ENCODE measurements at regions not wholly inside any gene's neighbourhood (a gene's known extent, or its start where the extent isn't known, plus 50 kb on each side); places are given as distances from the start of the nearest gene placed in this dataset.
A peak's percentile ranks its signal among the peaks of the same experiment; 100 is the strongest.

DNA sequence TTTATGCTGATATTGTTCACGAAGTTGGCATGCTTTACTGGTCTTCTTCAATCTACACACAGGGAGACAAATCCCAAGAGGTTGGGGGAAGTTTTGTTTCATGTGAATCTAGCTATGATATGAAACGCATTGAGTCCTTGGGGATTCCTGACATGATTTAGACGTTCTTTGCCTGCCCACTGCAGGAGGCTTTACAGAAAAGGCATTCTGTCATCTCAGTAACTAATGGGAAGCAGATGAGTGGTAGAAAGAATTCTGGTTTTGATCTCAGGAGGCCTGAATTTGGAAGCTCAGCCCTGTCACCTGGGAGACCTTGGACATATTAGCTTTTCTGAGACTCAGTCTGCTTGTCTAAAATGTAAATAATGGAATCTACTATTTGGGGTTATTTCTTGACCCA lies 383.0 kb upstream of the NFIA start:
- H3K9me3 ChIP-seq (ENCODE audit: low read depth), result no peaks in the 10 kb centered on the region
- no peaks in the 10 kb centered on the region for H3K27me3 ChIP-seq
- no peak overlapping the region for H3K27ac ChIP-seq
- H3K36me3 ChIP-seq, result no peaks in the 10 kb centered on the region
- H3K4me1 ChIP-seq (ENCODE audit: low read depth), result no peaks in the 10 kb centered on the region
- no peak overlapping the region for H3K4me3 ChIP-seq
- TF ChIP-seq CTCF (IDR thresholded peaks at IDR 0.05; ENCODE audit: low read depth, low read length), result no peak
- DNase-seq (ENCODE audit: low read depth in 1 of 2, low spot score in 1 of 2), result peak in 1 of 2 donors; percentile 8

GRCh38 chr1:60697204-60697994 lies 385.0 kb upstream of the NFIA start:
- Histone ChIP-seq H3K4me3 (no peak overlapping the region), H3K27ac (no peak overlapping the region), H3K27me3 (no peaks in the 10 kb centered on the region), H3K9me3 (ENCODE audit: low read depth) (no peaks in the 10 kb centered on the region), H3K36me3 (no peaks in the 10 kb centered on the region), H3K4me1 (ENCODE audit: low read depth) (no peaks in the 10 kb centered on the region)
- DNase-seq (ENCODE audit: low read depth in 1 of 2, low spot score in 1 of 2), result peak in 1 of 2 donors; percentile 9
- TF ChIP-seq CTCF (IDR thresholded peaks at IDR 0.05; ENCODE audit: low read depth, low read length), result no peak

- Histone ChIP-seq H3K4me1 (ENCODE audit: low read depth) (no peaks in the 10 kb centered on the region), H3K4me3 (no peak overlapping the region), H3K27me3 (no peaks in the 10 kb centered on the region), H3K9me3 (ENCODE audit: low read depth) (no peaks in the 10 kb centered on the region), H3K36me3 (no peaks in the 10 kb centered on the region), H3K27ac (no peak overlapping the region)
- no peak for TF ChIP-seq CTCF (IDR thresholded peaks at IDR 0.05; ENCODE audit: low read depth, low read length)
- DNase-seq (ENCODE audit: low read depth in 1 of 2, low spot score in 1 of 2), result no peak
These were observed 385.8 kb upstream of the NFIA start for GRCh38 chr1:60696512-60696911.

DNA sequence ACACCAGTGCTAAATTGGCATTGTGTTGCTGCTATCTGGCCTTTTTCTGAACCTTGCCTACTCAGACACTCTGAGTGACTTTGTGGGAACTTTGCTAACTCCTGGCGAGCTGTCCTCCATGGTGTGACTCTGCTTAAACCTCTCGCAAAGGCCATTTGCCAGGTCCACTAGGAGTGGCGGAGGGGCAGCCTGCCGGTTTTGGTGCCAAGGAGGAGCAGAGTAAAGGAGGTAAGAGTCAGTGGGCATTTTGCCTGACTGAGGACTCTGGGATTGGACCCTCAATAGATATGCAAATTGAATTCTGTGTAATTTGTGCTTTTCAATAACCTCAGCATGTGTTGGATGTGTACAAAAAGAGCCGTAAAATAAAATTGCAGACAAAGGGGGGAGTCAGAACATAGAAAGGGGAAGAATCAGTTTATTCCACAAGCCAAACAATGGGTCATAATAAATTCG lies 386.6 kb upstream of the NFIA start:
- Histone ChIP-seq H3K36me3 (no peaks in the 10 kb centered on the region), H3K4me3 (no peak overlapping the region), H3K9me3 (ENCODE audit: low read depth) (no peaks in the 10 kb centered on the region), H3K27me3 (no peaks in the 10 kb centered on the region), H3K27ac (no peak overlapping the region), H3K4me1 (ENCODE audit: low read depth) (no peaks in the 10 kb centered on the region)
- no peak for TF ChIP-seq CTCF (IDR thresholded peaks at IDR 0.05; ENCODE audit: low read depth, low read length)
- DNase-seq (ENCODE audit: low read depth in 1 of 2, low spot score in 1 of 2), result no peak

DNA sequence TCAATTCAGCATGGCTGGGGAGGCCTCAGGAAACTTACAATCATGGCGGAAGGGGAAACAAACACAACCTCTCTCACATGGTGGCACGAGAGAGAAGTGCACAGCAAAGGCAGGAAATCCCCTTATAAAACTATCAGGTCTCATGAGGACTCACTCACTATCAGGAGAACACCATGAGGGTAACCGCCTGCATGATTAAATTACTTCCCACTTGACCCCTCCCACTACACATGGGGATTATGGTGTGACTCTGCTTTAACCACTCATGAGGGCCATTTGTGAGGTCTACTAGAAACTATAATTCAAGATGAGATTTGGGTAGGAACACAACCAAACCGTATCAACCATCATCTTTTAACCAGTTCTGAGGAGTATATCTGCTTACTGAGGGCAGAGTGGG lies 387.4 kb upstream of the NFIA start:
- TF ChIP-seq CTCF (IDR thresholded peaks at IDR 0.05; ENCODE audit: low read depth, low read length), result no peak

More for the DNA sequence above, 387.4 kb upstream of the NFIA start:
- DNase-seq (ENCODE audit: low read depth in 1 of 2, low spot score in 1 of 2), result no peak
- no peaks in the 10 kb centered on the region for H3K27me3 ChIP-seq
- no peaks in the 10 kb centered on the region for H3K4me1 ChIP-seq (ENCODE audit: low read depth)
- no peak overlapping the region for H3K27ac ChIP-seq
- H3K4me3 ChIP-seq, result no peak overlapping the region
- H3K9me3 ChIP-seq (ENCODE audit: low read depth), result no peaks in the 10 kb centered on the region
- no peaks in the 10 kb centered on the region for H3K36me3 ChIP-seq
